ENCODE measurements at regions not wholly inside any gene's neighbourhood (a gene's known extent, or its start where the extent isn't known, plus 50 kb on each side); places are given as distances from the start of the nearest gene placed in this dataset.
"Not testable (repeated sequence)": the region's sequence is repeated elsewhere in the genome, so short reads cannot be mapped to it uniquely, and the experiment has no call there.

GRCh38 chr15:20255641-20256040, 286.0 kb downstream of the GOLGA6L6 start:
- RAD21 ChIA-PET (ENCODE audit: low non-redundant PET in 1 of 2, low total read pairs in 2 of 2, uncharacterized antibody in 2 of 2, unreplicated experiment in 2 of 2); H3K9ac ChIP-seq (ENCODE audit: low read length); intact Hi-C loops (cut with micrococcal nuclease); H3K4me1 ChIP-seq (ENCODE audit: control insufficient read depth in 1 of 2, insufficient read depth in 2 of 2, low read length in 2 of 2); H3K9me2 ChIP-seq (ENCODE audit: insufficient read depth); BruUV-seq (replicated peaks); H4K20me1 ChIP-seq (ENCODE audit: insufficient read depth); H3K36me3 ChIP-seq (ENCODE audit: control insufficient read depth in 1 of 2, insufficient read depth in 2 of 2, low read length in 2 of 2); H3K4me2 ChIP-seq (ENCODE audit: low read length); H3K79me2 ChIP-seq (ENCODE audit: insufficient read depth, low read length); CTCF ChIA-PET; H3K27me3 ChIP-seq (ENCODE audit: insufficient read depth, low read length); DNase-seq (ENCODE audit: low read depth, low spot score); H3K4me3 ChIP-seq (replicated peaks in 1 of 2; ENCODE audit: low read depth in 1 of 2, low read length in 2 of 2); H3K27ac ChIP-seq (ENCODE audit: low read depth, low read length); ATAC-seq; POLR2A ChIA-PET; H2AFZ ChIP-seq (ENCODE audit: low read depth, low read length, poor library complexity, severe bottlenecking): not testable (repeated sequence)
- peaks cover 3 to 20% of the 10 kb centered on the region in 2 experiments; a peak in 2 of 4 replicates for H3K9me3 ChIP-seq (ENCODE audit: control insufficient read depth in 1 of 2, insufficient read depth in 1 of 2, low read depth in 1 of 2, low read length in 2 of 2)

GRCh38 chr15:20253047-20253615, 288.5 kb downstream of the GOLGA6L6 start:
- H3K27ac ChIP-seq (ENCODE audit: low read depth, low read length); H3K9me2 ChIP-seq (ENCODE audit: insufficient read depth); H2AFZ ChIP-seq (ENCODE audit: low read depth, low read length, poor library complexity, severe bottlenecking); ATAC-seq; intact Hi-C loops (cut with micrococcal nuclease); H3K4me2 ChIP-seq (ENCODE audit: low read length); DNase-seq (ENCODE audit: low read depth, low spot score); H3K27me3 ChIP-seq (ENCODE audit: insufficient read depth, low read length); CTCF ChIA-PET; H3K36me3 ChIP-seq (ENCODE audit: control insufficient read depth in 1 of 2, insufficient read depth in 2 of 2, low read length in 2 of 2); H3K4me3 ChIP-seq (replicated peaks in 1 of 2; ENCODE audit: low read depth in 1 of 2, low read length in 2 of 2); H3K9ac ChIP-seq (ENCODE audit: low read length); H3K4me1 ChIP-seq (ENCODE audit: control insufficient read depth in 1 of 2, insufficient read depth in 2 of 2, low read length in 2 of 2); H3K79me2 ChIP-seq (ENCODE audit: insufficient read depth, low read length); BruUV-seq (replicated peaks); POLR2A ChIA-PET; RAD21 ChIA-PET (ENCODE audit: low non-redundant PET in 1 of 2, low total read pairs in 2 of 2, uncharacterized antibody in 2 of 2, unreplicated experiment in 2 of 2); H4K20me1 ChIP-seq (ENCODE audit: insufficient read depth): not testable (repeated sequence)
- peaks cover 6 to 28% of the 10 kb centered on the region in 2 experiments; a peak in 2 of 4 replicates for H3K9me3 ChIP-seq (ENCODE audit: control insufficient read depth in 1 of 2, insufficient read depth in 1 of 2, low read depth in 1 of 2, low read length in 2 of 2)

- H3K9me2 ChIP-seq (ENCODE audit: insufficient read depth); CTCF ChIA-PET; POLR2A ChIA-PET; H3K9ac ChIP-seq (ENCODE audit: low read length); H3K4me1 ChIP-seq (ENCODE audit: control insufficient read depth in 1 of 2, insufficient read depth in 2 of 2, low read length in 2 of 2); H3K27me3 ChIP-seq (ENCODE audit: insufficient read depth, low read length); H3K79me2 ChIP-seq (ENCODE audit: insufficient read depth, low read length); H2AFZ ChIP-seq (ENCODE audit: low read depth, low read length, poor library complexity, severe bottlenecking); intact Hi-C loops (cut with micrococcal nuclease); DNase-seq (ENCODE audit: low read depth, low spot score); H3K36me3 ChIP-seq (ENCODE audit: control insufficient read depth in 1 of 2, insufficient read depth in 2 of 2, low read length in 2 of 2); H3K27ac ChIP-seq (ENCODE audit: low read depth, low read length); H3K4me2 ChIP-seq (ENCODE audit: low read length); RAD21 ChIA-PET (ENCODE audit: low non-redundant PET in 1 of 2, low total read pairs in 2 of 2, uncharacterized antibody in 2 of 2, unreplicated experiment in 2 of 2); H4K20me1 ChIP-seq (ENCODE audit: insufficient read depth); BruUV-seq (replicated peaks); ATAC-seq; H3K4me3 ChIP-seq (replicated peaks in 1 of 2; ENCODE audit: low read depth in 1 of 2, low read length in 2 of 2): not testable (repeated sequence)
- peaks cover 6 to 27% of the 10 kb centered on the region in 2 experiments; a peak in 2 of 4 replicates for H3K9me3 ChIP-seq (ENCODE audit: control insufficient read depth in 1 of 2, insufficient read depth in 1 of 2, low read depth in 1 of 2, low read length in 2 of 2)
These were observed 289.6 kb downstream of the GOLGA6L6 start for GRCh38 chr15:20252040-20252439.

GRCh38 chr15:20251214-20252005, 290.2 kb downstream of the GOLGA6L6 start:
- H3K79me2 ChIP-seq (ENCODE audit: insufficient read depth, low read length); POLR2A ChIA-PET; H3K27me3 ChIP-seq (ENCODE audit: insufficient read depth, low read length); H3K9ac ChIP-seq (ENCODE audit: low read length); H3K27ac ChIP-seq (ENCODE audit: low read depth, low read length); ATAC-seq; RAD21 ChIA-PET (ENCODE audit: low non-redundant PET in 1 of 2, low total read pairs in 2 of 2, uncharacterized antibody in 2 of 2, unreplicated experiment in 2 of 2); H2AFZ ChIP-seq (ENCODE audit: low read depth, low read length, poor library complexity, severe bottlenecking); H3K9me2 ChIP-seq (ENCODE audit: insufficient read depth); CTCF ChIA-PET; H3K4me2 ChIP-seq (ENCODE audit: low read length); H4K20me1 ChIP-seq (ENCODE audit: insufficient read depth); intact Hi-C loops (cut with micrococcal nuclease); H3K4me1 ChIP-seq (ENCODE audit: control insufficient read depth in 1 of 2, insufficient read depth in 2 of 2, low read length in 2 of 2); H3K36me3 ChIP-seq (ENCODE audit: control insufficient read depth in 1 of 2, insufficient read depth in 2 of 2, low read length in 2 of 2); H3K4me3 ChIP-seq (replicated peaks in 1 of 2; ENCODE audit: low read depth in 1 of 2, low read length in 2 of 2); BruUV-seq (replicated peaks); DNase-seq (ENCODE audit: low read depth, low spot score): not testable (repeated sequence)
- H3K9me3 ChIP-seq (ENCODE audit: control insufficient read depth in 1 of 2, insufficient read depth in 1 of 2, low read depth in 1 of 2, low read length in 2 of 2), result peaks cover 6 to 29% of the 10 kb centered on the region in 2 experiments; a peak in 2 of 4 replicates

Data from HCT116 (cell line).